AG09319 (cell line): ENCODE measurements at regions not wholly inside any gene's neighbourhood (a gene's known extent, or its start where the extent isn't known, plus 50 kb on each side); places are given as distances from the start of the nearest gene placed in this dataset.

Source experiments
- DNase-seq: peaks from one replicate; pipeline ENCODE4 v3.0.0-alpha.2; 2010; ENCODE audit warnings: low read depth; ENCODE audit errors: extremely low read depth
- TF ChIP-seq, protein P1 (sequence below): IDR thresholded peaks from 2 replicates; pipeline ENCODE4 v1.5.1; 2011; ENCODE audit warnings: low read depth, mild to moderate bottlenecking, inconsistent platforms, low read length, moderate library complexity

GRCh38 chr16:14341324-14342225 lies 270.5 kb downstream of the MRTFB start:
- TF ChIP-seq, protein P1, sequence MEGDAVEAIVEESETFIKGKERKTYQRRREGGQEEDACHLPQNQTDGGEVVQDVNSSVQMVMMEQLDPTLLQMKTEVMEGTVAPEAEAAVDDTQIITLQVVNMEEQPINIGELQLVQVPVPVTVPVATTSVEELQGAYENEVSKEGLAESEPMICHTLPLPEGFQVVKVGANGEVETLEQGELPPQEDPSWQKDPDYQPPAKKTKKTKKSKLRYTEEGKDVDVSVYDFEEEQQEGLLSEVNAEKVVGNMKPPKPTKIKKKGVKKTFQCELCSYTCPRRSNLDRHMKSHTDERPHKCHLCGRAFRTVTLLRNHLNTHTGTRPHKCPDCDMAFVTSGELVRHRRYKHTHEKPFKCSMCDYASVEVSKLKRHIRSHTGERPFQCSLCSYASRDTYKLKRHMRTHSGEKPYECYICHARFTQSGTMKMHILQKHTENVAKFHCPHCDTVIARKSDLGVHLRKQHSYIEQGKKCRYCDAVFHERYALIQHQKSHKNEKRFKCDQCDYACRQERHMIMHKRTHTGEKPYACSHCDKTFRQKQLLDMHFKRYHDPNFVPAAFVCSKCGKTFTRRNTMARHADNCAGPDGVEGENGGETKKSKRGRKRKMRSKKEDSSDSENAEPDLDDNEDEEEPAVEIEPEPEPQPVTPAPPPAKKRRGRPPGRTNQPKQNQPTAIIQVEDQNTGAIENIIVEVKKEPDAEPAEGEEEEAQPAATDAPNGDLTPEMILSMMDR: no peak
- no peak for DNase-seq

DNA sequence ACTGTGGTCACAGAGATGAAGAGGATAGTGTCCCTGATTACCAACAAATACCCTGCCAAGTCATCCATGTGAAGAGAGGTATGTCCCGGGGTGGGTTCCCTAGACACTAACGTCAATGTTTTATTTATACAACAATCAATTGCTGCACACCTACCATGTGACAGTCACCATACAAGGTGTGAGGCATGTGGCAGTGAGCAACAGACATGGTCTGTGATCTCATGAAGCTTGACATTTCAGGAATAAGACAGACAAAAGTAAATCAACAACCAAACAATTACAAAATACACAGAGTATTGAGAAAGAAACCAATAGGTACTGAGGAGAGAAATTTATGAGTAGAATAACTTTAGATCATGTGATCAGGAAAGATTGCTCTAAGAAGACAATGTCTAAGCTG lies 268.6 kb downstream of the MRTFB start:
- TF ChIP-seq, protein P1: no peak

DNA sequence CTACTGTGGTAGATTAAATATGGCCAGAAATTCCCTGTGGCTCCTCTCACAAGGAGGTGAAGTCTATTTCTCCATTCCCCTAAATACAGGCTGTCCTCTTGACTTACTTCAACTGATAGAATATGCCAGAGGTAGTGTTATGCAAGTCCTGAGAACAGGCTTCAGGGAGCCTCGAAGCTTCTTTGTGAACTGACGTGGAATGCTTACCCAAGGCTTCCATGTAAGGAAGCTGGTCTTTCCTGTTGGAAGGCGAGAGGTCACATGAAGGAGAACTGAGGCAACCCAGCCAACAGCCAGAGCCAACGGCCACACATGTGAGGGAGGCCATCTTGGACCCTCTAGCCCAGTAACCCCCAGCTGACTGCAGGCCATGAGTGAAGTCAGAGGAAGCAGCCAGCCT lies 267.9 kb downstream of the MRTFB start:
- no peak for DNase-seq
- TF ChIP-seq, protein P1: no peak

More for the DNA sequence above, 268.6 kb downstream of the MRTFB start:
- DNase-seq: no peak

DNA sequence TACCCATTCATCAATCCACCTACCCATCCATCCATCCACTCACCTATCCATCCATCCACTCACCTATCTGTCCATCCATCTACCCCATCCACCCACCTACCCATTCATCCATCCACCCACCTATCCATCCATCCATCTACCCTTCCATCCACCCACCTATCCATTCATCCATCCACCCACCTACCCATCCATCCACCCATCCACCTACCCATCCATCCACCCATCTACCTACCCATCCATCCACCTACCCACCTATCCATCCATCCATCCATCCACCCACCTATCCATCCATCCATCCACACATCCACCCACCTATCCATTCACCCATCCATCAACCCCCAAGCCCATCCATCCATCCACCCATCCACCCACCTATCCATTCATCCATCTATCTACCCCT lies 267.1 kb downstream of the MRTFB start:
- no peak for DNase-seq
- TF ChIP-seq, protein P1: no peak

DNA sequence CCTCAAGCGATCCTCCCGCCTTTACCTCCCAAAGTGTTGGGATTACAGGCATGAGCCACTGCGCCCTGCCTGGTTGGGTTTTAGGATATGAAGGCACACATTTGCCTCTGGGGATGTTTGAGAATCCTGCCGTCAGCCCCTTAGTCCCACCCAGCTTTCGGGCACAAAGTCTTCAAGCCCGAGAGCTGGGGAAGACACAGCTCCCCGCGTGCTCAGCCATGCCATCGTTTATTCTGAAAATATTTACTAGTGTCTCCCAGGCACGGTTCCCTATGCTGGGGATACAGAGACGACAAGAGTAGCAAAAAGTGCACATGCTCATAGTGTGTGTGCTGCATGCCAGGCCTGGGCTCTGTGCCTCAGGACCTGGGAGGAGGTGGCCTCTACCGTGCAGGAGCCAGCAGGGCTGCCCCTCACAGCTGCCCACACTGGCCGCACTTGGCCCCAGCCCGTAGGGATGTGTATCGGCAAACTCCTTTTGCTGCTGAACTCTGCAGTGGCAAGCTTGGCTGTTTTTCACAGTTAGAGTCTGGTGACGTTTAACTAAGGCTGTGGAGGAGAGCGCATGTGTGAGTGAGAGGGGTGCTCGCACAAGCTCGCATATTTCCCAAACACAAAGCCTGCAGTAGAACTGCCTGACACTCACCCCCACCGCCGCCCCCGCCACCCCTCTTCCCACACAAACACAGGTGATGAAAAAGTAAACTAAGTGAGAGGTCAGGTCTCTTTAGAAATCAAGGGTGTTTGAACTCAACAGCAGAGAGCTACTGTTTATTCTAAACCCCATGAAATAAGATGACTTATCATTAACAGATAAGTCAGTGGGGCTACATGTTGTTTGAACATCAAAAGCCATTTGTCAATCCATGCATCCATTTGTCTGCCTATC lies 266.4 kb downstream of the MRTFB start:
- TF ChIP-seq, protein P1: no peak

GRCh38 chr16:14335297-14335696 lies 264.2 kb downstream of the MRTFB start:
- no peak for DNase-seq
- TF ChIP-seq, protein P1: no peak

More for the DNA sequence above, 266.4 kb downstream of the MRTFB start:
- no peak for DNase-seq
